Right renal pelvis (tissue), 4 donors: ENCODE measurements at regions not wholly inside any gene's neighbourhood (a gene's known extent, or its start where the extent isn't known, plus 50 kb on each side); places are given as distances from the start of the nearest gene placed in this dataset.

ENCODE experiments used
- DNase-seq, 4 donors: peaks; one replicate each; pipeline ENCODE4 v3.0.0-alpha.2; 2013; ENCODE audit warnings: low read depth in 4 of 4, low spot score in 3 of 4, missing footprints in 1 of 4

DNA sequence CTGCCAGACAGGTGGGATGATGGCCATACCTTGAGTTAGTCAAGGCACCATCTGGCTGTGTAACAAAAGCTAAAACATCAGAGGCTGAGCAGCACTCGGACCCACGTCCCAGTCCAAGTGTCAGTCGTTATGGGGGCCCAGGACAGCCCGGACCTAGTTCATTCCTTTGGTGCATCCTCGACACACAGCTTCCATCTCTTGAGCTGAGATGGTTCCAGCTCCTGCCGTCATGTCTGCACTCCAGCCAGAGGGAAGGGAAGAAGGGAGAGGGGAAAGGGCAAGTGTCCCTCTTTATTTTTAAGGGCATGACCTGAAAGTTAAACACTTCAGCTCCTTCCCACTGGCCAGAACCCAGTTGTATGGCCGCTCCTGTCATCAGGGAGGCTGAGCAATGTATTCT is 218.0 kb downstream of the SEC14L1 start:
- DNase-seq, result no peak

DNA sequence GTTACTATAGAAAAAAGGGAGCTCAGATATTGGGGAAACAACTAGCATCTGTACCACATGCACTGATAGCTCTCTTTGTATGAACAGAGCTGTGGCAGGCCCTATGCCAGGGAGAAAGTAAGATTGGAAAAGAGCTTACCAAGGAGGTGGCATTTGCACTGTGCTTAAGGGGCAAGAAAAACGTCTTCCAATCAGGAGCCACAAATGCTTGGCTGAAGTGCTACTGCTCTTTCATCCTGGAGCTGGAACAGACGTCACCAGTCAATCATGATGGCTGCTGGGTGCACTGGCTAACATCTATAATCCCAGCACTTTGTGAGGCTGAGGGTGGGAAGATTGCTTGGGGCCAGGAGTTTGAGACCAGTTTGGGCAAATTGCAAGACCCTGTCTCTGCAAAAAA is 218.5 kb downstream of the SEC14L1 start:
- no peak for DNase-seq

DNA sequence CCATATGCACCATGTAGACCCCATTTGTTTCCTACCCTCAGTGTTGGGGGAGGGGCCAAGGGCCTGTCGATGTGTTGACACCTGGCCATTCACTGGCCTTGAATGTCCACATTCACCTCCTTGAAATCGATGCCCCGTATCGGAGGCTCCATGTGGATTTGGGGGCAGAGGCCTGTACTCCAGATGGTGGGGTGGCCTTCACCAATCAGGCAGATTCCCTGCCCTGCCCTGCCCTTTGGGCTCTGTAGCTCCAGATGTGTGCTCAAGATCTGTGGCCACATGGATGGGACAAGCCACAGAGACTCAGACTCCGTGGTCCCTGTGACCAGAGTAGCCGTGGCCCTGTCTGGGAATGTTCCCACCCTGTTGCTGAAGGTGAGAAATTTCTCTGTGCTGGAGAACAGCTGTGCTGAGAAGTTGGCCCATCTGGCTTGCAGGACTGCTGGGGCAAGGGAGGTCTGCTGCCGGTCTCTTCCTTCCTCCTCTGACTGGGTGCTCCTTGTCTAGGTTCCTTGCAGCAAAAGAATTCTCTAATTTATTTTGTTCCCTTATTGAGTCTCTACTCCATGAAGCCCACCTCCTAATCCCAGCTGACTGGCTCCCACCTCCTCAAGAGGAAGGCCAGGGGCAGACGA is 221.3 kb downstream of the SEC14L1 start:
- no peak for DNase-seq

DNA sequence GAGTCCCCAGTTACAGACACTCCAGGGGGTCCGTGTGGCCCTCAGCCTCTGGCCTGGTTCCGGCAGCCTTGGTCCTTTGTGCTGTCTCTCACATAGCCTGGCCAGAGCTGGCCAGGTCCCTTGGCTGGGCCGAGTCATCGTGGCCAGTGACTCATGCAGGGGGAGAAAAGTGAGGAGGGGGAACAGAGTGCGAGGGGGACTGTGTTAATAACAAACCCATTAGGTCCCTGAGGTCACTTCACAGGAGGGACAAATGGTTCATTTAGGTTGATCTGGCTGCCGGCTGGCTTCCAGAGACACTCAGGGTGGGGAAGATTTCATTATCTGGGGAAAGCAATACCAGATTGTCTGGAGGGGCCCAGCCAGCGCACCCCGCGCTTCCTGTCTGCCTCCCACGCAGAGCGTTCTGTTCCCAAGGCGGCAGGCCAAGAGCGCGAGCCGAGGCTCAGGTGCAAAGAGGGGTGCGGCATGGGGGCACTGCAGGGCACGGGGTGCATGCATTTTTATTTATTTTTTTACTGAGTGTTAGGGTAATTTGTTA is 223.1 kb downstream of the SEC14L1 start:
- DNase-seq, result no peak

DNA sequence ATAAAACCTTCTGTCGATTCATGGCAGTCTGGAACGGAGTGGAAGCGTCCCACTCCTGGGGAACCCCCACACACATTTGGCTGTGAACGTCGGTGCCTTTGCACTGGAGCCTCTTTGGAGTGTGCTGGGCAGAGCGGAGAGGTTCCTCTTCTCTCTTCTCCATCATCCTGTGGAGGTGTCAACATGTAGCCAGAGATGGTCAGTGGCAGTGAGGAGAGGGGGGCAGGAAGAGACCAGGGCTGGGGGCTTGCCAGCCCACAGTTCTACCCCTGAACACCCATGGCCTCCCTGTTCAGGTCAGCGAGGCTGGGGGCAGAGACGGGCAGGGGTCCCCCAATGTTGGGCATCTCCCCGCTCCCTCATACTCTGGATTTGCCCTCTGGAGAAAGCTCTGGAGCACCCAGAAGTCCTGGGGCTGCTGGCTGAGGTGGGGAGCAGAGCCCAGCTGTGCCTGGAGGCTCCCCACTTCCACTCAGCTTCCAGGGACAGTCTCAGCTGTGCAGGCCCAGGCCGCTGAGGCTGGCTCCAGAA is 223.7 kb downstream of the SEC14L1 start:
- DNase-seq, result no peak

DNA sequence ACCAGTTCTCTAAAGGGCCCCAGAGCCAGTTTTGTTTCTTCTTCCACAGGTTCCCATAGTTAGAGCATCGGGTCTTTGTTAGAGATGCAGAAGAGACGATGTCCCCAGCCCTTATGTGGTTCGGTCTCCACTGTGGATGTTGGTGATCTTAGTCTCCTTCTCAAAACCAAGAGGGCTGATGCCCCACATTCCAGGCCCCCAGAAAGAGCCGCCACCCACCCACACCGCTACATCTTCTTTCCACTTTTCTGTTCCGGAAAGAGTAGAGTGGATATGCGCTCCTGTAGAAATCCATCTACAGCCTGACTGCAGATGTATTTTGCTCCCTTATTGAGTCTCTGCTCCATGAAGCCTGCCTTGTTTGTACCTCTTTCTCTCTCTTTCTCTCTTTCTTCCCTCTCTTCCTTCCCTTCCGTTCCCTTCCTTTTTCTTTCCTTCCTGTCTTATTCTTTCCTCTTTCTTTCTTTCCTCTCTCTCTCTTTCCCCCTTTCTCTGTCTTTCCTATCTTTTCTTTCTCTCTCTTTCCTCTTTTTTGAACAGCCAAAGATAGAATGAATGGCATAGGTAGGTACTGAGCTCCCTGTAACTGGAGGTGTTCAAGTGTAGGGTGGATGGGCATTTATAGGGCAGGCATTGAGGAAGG is 224.3 kb downstream of the SEC14L1 start:
- no peak for DNase-seq

DNA sequence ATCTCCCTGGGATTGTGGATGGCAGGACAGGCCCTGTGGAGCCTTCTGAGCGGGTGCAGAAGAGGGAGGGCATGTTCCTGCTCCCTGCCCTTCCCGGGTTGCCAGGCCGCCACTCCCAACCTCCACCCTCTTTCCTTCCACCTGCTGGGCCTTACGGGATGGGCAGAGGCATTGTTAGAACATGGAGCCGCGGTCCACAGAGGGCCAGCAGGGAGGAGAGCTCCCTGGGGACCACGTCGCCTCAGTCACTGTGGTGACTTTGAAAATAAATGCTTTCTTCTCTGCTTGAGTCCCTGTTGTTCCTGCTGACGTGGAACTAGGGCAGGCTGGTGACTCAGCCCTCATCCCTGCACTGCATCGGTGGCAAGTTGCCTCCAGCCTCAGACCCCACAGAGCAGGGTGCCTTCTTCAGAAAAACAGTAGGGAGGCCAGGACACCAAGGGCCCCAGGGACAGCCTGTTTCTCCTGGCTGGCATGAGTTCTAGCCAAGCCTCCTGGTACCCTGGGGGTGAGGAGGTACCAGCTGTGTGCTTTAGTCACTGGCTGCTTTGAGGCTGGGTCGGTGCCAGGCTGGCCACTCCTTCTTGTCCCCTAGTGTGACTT is 224.9 kb downstream of the SEC14L1 start:
- DNase-seq, result no peak

DNA sequence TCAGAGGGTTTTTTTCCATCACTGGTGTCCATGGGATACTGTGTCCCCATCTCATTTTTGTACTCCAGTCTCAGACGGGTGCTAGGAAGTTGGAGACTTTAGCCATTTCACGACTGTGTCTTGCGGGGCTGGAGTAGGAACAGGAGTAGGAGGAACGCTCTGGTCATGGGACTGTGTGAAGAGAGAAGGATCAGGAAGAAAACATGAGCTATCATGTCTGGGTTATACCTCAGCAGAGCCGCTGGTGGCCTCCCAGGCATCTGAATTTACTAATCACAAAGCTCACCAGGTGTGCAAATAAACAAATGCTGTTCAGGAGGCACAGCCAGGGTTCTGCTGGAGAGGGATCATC is 225.4 kb downstream of the SEC14L1 start:
- DNase-seq, result no peak

DNA sequence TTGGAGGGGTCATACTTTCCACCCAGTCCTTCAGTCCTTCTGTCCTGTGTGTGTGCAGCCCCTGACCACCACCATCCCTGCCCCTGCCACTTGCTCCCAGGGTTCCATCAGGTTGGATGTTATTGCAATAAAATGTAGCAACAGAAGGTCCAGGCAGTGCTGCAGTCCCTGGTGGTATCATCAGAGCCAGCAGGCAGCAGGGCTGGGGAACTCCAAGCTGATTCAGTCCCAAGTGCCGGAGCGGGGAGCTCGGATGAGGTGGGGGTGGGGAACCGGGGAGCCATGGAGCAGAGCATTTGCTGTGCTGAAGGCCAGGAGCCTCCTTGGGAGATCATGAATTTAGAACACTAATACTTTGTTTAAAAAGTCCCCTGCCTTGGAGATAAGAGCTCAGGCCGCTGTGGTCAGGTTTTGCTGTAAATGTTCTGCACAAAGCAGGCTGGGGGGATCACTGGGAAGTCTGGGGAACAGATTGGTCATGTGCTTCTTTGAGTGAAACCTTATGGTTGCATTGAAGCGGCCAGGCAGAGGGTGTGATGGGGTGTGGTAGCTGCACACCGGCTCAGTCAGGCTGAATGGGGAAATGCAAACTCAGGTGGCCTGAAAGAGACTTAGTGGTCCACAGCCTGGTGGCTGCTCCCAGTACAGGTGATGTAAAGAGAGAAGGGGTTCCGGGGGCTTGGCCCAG is 225.9 kb downstream of the SEC14L1 start:
- no peak for DNase-seq

DNA sequence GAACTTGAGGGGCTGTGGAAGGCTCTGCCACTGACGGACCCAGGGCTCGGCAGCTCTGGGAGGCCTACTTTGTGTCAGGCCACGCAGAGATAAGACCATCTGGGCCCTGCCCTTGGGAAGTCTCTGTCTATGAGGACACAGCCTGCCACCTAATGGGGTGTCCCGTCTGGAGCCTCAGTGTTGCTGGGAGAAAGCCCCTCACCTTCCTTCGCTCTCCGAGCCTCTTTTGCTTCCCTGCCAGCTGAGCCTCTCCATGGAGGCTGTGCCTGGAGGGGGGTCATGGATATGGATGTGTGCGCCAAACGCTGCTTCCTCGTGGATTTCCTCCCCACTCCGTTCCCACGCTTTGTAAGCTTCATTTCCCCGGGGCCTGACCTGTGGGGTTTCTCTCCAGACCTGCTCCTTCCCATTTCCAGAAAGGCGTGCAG is 228.8 kb downstream of the SEC14L1 start:
- no peak for DNase-seq

DNA sequence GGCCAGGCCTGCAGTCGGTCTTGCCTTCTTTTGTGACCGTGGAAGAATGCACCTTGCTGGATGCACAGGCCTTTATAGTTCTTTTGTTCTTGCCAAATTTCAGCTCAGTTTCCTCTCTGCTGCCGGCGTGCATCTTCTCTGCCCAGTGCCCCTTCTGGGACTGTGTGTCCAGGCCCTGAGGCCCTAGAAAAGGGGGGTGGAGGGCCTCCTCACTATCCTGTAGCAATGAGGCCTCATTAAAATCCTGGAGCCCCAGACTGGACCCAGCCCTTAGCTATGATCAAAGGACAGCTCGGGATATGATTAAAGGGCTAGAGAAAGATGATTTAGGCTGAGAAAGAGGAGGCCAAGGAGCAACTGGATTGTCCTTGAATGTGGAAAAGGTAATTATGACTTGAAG is 229.8 kb downstream of the SEC14L1 start:
- DNase-seq, result no peak

DNA sequence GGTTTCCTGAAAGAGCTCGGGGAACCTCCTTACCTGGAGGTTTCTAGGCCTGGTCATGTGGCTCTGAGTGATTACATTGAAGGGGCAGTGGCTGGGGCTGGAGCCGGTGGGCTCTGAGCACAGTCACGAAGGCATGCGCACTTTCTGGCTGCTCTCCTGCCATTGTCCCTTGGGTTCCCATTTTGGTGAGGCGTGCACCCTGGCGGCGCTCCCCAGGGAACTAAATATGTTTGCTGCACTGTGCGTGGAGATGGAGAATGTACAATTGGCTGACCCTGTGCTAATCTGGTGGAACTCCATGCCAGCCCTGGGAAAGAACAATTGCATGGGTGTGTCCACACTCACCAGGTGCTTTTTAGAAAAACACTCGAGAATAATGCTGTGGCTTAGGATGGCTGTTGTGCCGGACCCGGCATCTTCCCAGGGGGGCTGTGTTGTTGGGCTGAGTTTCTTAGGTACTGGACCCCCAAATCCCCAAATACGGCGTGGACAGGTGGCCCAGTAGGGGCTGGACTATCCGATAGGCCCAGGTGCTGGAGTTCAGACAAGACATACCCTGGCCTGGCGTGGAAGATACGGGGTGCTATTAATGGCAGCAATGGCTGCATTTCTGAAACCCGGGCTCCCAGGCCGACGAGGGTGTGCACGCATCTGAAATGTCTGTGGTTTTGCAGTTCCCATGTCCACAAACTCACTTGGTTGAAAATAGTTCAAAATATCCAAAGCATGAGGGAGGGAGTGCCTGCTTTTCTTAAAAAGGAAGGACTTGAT is 230.5 kb downstream of the SEC14L1 start:
- DNase-seq, result no peak

DNA sequence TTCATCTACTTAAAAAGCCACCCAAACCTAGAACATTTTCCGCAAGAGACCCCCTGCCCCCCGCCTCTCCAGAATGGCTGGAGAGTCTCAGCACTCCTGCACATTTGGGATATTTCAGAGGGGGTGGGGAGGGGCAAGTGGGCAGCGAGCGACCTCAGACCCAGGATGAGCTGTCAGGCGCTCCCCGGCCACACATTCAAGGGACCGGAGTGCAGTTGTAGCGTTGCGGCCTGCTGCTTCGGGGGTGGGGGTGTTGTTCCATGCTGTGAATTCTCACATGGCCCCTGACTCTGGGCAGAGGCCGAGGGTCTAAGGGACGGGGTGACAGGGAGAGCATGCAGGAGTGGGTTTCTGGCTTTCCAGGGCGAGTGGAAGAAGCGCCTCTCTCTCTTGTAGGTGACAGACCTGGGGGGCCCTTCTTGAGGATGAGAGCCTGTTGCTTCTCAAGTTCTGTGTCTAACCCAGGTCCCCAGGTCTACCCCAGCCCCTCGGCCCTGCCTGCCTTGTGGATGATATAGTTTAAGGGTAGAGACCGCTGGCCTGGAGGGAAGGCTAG is 231.2 kb downstream of the SEC14L1 start:
- no peak for DNase-seq

DNA sequence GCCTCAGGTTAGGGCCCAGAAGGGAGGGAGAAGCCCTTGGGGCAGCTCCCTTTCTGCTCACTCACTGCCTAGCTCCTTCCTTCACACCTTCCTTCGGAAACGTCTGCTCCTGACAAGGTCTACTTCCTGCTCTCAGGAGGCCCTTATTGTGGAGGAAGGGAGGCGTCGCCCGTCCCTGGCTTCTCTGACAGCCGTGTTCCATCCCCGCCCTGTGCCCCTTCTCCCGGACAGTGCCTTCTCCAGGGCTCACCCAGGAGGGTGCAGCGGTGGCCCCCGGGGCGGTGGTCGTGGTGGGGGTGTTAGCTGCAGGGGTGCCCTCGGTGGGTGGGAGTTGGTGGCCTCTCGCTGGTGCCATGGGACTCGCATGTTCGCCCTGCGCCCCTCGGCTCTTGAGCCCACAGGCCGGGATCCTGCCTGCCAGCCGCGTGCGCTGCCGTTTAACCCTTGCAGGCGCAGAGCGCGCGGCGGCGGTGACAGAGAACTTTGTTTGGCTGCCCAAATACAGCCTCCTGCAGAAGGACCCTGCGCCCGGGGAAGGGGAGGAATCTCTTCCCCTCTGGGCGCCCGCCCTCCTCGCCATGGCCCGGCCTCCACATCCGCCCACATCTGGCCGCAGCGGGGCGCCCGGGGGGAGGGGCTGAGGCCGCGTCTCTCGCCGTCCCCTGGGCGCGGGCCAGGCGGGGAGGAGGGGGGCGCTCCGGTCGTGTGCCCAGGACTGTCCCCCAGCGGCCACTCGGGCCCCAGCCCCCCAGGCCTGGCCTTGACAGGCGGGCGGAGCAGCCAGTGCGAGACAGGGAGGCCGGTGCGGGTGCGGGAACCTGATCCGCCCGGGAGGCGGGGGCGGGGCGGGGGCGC is 231.9 kb downstream of the SEC14L1 start:
- DNase-seq, result no peak

DNA sequence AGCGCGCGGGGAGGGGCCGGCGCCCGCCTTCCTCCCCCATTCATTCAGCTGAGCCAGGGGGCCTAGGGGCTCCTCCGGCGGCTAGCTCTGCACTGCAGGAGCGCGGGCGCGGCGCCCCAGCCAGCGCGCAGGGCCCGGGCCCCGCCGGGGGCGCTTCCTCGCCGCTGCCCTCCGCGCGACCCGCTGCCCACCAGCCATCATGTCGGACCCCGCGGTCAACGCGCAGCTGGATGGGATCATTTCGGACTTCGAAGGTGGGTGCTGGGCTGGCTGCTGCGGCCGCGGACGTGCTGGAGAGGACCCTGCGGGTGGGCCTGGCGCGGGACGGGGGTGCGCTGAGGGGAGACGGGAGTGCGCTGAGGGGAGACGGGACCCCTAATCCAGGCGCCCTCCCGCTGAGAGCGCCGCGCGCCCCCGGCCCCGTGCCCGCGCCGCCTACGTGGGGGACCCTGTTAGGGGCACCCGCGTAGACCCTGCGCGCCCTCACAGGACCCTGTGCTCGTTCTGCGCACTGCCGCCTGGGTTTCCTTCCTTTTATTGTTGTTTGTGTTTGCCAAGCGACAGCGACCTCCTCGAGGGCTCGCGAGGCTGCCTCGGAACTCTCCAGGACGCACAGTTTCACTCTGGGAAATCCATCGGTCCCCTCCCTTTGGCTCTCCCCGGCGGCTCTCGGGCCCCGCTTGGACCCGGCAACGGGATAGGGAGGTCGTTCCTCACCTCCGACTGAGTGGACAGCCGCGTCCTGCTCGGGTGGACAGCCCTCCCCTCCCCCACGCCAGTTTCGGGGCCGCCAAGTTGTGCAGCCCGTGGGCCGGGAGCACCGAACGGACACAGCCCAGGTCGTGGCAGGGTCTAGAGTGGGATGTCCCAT is 232.8 kb downstream of the SEC14L1 start:
- DNase-seq, result no peak

DNA sequence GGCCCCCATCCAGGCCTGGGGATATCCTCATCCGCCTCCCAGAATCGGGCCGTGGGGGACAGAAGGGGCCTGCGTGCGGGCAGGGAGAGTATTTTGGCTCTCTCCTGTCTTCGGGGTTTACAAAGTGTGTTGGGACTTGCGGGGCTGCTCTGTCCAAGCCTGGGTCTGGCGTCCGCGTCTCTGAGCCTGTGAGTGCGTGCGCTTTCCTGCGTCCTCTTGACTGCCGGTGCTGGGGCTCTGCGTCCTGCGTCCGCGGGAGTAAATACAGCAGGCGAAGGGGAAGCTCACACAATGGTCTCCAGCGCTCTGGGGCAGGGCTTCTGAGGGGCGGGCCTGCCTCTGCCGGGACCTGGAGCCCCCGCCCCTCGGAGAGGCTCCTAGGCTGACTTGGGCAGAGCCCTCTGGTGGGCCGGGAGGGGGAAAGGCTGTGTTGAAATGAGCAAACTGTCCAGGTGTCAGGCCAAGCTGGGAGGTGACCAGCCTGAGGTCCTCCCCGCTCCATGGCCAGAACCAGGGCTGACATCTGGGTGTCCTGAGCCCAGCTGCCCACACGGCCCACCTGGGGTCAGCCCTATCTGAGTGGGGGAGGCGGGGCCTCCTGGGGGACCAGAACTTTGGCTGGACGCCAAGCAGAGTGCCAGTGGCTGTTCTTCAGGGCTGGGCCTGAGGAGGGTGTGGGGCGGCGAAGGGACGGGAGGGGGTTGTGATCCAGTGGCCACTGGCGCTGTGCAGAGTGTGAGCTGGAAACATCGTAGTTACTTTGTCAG is 233.6 kb downstream of the SEC14L1 start:
- no peak for DNase-seq

DNA sequence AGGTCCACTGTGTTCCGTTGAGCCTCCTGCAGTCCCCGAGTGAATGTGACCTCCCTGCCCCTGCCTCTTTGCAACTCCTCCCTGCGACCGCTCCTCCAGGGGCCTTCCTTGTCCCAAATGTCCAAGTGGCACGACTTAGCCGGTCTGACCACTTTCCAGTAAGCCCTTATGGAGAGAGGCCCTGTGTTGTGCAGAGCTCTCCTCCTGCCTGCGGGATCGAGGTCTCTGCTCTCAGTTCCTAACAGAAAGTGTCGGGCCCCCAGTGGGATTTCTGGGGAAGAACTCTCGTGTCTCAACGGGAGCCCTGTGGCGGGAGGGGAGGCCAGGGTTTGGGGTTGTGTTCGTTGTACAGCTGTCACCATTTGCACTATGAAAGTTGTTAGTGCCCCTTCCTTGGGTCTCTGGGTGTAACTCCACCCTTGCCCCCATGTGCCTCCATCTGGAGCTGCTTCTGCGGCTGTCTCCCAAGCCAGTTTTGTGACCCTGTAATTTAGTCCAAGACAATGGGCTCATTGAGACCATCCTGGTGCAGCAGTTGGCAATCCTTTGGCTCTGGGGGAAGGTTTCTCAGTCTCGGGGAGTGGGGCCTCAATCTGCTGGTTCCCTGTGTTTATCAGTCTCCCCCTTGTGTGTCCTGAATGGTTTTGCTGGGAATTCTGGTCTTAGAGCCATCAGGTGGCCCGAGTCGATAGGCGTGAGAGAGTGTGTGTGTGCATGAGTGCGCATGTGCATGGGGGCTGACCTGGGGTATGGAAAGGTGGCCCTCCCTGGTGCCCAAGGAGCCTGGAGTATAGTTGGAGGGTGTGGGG is 234.5 kb downstream of the SEC14L1 start:
- DNase-seq, result no peak
